ENCODE measurements at regions not wholly inside any gene's neighbourhood (a gene's known extent, or its start where the extent isn't known, plus 50 kb on each side); places are given as distances from the start of the nearest gene placed in this dataset.

DNA sequence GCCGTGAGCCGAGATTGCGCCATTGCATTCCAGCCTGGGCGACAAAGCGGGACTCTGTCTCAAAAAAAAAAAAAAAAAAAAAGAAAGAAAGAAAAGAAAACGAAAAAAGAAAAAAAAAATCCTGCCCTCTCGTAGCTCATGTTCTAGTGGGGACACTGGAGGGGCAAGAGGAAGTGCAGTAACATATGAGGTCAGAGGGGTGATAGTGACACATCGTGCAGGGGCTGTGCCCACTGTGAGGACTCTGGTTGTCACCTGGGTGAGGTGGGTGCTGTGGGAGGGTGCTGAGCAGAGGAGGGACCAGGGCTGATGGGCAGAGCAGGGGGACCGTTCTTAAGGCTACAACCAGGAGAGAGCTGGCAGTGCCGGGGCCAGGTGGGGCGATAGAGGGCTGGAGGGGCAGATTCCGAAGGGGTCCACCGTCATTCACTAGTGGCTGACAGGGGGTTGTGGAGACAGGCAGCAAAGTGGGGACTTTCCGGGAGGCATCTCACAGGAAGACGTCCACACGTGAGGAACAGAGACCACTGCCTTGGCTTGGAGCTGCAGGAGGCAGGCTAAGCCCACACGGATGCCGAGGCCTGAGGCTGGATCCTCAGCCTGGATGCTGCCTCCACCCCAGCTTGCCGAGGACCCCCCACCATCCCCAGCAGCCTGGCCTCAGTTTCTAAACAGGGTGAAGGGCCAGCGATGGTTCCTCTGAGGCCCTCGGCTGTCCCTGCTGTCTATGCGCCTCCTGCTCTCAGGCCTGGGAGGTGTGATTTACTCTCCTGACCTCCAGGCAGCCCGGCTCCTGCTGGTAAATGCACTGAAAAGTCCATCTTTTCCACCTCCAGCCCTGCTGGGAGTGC is 154.3 kb upstream of the IQSEC1 start:
- no peak for DNase-seq

- DNase-seq, result no peak
These were observed 151.7 kb upstream of the IQSEC1 start for GRCh38 chr3:13224967-13225366.

GRCh38 chr3:13223574-13224237 is 150.5 kb upstream of the IQSEC1 start:
- DNase-seq, result no peak

DNA sequence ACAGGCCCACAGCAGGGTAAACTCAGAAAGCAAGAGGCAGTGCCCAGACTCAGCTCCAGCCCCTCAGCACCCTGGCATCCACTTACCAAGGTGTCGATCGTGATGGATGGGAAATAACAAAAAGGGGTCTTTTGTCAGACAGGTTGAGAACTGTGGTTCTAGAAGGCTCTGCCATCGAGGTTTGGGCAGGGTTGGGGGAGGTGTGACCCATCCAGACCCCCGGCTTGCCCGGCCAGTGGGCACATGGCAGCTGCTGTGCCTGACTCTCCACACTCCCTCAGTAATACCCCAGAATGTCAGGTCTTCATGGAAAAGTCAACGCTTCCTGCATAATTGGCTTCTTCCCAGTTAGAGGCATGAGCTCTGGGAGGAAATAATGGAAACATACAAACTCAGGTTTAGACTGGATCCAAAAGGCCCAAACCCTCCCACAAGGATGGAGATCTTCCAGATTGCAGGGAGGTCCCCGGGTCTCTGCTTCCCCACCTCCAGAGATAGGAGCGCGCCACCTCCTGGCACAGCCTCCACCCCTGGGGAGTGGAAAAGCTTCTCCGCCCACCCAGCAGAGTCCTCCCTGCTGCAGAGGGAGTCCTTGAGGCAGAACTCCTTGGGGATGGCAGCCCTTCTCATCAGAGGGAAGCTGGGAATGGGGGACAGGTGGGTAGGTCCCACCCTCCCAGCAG is 149.8 kb upstream of the IQSEC1 start:
- DNase-seq, result no peak

DNA sequence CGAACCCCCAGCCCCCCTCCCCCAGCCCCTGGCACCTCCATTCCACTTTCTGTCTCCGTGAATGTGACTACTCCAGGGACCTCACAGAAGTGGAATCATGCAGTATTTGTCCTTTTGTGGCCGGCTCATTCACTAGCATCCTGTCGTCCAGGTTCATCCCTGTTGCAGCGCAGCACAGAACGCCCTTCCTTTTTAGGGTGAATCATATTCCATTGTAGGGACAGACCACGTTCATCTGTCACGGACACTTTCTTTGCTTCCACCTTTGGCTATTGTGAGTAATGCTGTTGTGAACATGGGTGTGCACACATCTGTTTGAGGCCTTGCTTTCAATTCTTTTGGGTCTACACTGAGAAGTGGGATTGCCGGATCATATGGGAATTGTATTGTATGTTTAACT is 148.9 kb upstream of the IQSEC1 start:
- DNase-seq, result no peak

- DNase-seq, result no peak
These were observed 148.3 kb upstream of the IQSEC1 start for GRCh38 chr3:13221491-13222061.

DNA sequence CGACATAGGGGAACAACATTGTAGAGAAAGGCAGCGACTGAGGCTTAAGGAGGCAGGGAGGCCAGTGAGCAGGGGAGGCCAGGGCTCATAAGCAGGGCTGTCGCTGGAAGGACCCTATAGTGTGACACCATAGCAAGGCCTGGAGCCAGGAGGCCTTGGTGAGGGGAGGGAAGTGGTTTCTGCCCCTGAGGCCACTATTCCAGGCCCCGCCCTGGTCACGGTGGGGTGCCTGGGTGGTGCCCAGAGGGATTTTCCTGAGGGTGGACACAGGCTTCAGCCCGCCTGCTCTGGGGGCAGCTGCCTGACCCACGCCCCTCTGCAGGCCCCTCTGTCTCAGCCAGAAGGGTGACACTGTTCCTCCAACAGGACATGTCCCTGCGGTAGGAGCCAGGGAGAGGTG is 147.8 kb upstream of the IQSEC1 start:
- DNase-seq, result no peak

GRCh38 chr3:13219902-13220296 is 146.7 kb upstream of the IQSEC1 start:
- DNase-seq, result no peak

GRCh38 chr3:13219077-13219901 is 146.1 kb upstream of the IQSEC1 start:
- no peak for DNase-seq

DNA sequence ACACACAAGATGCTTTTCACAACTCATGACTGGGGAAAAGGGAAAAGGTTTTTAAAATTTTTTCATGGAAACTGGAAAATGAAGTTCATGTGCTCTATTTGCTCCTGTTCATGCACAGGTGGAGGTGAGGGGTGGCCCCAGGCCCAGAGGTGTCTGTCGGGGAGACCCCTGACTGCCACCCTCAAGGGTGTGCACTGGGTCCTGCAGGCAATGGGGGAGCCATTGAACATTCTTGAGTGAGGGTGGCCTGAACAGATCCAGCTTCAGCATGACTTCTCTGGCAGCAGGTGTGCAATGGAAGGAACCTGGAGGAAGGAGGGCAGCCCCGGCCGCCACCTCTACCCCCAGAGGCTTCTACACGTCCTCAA is 145.3 kb upstream of the IQSEC1 start:
- no peak for DNase-seq

DNA sequence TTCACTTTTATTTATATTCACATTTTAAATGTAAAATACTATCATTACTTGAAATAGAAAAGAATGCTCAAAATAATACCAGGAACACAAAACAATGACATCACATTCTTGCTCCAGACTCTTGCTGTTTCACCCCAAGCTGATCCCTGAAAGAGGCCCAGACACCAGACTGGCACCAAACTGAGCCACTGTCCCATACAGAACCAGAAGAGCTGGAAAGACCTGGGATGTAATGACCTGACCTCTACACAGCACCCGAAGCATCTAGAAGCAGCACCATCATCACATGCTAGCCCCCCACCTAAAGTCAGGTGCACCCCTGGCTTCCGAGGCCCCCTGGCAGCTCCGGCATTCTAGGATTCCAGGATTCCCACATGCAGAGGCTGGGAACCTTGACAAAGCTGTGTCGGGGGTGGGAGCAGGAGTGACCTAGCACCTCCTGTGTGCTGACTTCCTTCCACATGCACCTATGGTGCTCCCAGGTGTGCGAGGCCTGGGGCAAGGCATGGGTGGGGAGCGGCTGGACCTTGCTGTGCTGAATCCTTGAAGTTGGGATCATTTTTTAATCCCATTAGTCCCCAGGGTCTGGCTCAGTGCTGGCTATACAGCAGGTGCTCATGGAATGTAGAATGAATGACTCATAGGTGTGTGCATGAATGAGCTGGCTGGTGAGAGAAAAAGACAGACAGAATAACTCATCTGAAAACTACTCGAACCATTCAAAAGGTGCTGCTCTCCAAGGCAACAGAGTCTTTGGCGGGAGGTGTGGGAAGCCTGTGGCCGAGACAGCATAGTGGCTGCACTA is 144.7 kb upstream of the IQSEC1 start:
- no peak for DNase-seq

GRCh38 chr3:13217253-13217652 is 144.0 kb upstream of the IQSEC1 start:
- no peak for DNase-seq

GRCh38 chr3:13215940-13216546 is 142.8 kb upstream of the IQSEC1 start:
- no peak for DNase-seq

- no peak for DNase-seq
These were observed 141.7 kb upstream of the IQSEC1 start for GRCh38 chr3:13214847-13215472.

- DNase-seq, result no peak
These were observed 140.9 kb upstream of the IQSEC1 start for GRCh38 chr3:13213911-13214846.

- DNase-seq, result no peak
These were observed 140.3 kb upstream of the IQSEC1 start for GRCh38 chr3:13213490-13213889.

- DNase-seq, result no peak
These were observed 138.5 kb upstream of the IQSEC1 start for GRCh38 chr3:13211605-13212210.
